ENCODE measurements at regions not wholly inside any gene's neighbourhood (a gene's known extent, or its start where the extent isn't known, plus 50 kb on each side); places are given as distances from the start of the nearest gene placed in this dataset.
"Not testable (repeated sequence)": the region's sequence is repeated elsewhere in the genome, so short reads cannot be mapped to it uniquely, and the experiment has no call there.

- in situ Hi-C loops (cut with MboI; ENCODE audit: low sequenced_read_pairs): no loop called here
These were observed 690.9 kb downstream of the TDRD15 start for GRCh38 chr2:21814588-21815149.

- in situ Hi-C loops (cut with MboI; ENCODE audit: low sequenced_read_pairs): no loop called here
These were observed 694.5 kb downstream of the TDRD15 start for GRCh38 chr2:21818212-21818795.

- in situ Hi-C loops (cut with MboI; ENCODE audit: low sequenced_read_pairs): no loop called here
These were observed 695.7 kb downstream of the TDRD15 start for GRCh38 chr2:21819454-21819853.

- in situ Hi-C loops (cut with MboI; ENCODE audit: low sequenced_read_pairs): no loop called here
These were observed 696.5 kb downstream of the TDRD15 start for GRCh38 chr2:21820271-21820670.

GRCh38 chr2:21821672-21822227, 698.0 kb downstream of the TDRD15 start:
- in situ Hi-C loops (cut with MboI; ENCODE audit: low sequenced_read_pairs): no loop called here

GRCh38 chr2:21822505-21822904, 698.7 kb downstream of the TDRD15 start:
- in situ Hi-C loops (cut with MboI; ENCODE audit: low sequenced_read_pairs): no loop called here

- in situ Hi-C loops (cut with MboI; ENCODE audit: low sequenced_read_pairs): no loop called here
These were observed 710.0 kb downstream of the TDRD15 start for GRCh38 chr2:21833767-21834166.

- in situ Hi-C loops (cut with MboI; ENCODE audit: low sequenced_read_pairs): no loop called here
These were observed 712.5 kb downstream of the TDRD15 start for GRCh38 chr2:21836261-21836660.

GRCh38 chr2:21836719-21837118, 713.0 kb downstream of the TDRD15 start:
- in situ Hi-C loops (cut with MboI; ENCODE audit: low sequenced_read_pairs): no loop called here

- in situ Hi-C loops (cut with MboI; ENCODE audit: low sequenced_read_pairs): no loop called here
These were observed 713.6 kb downstream of the TDRD15 start for GRCh38 chr2:21837168-21837960.

GRCh38 chr2:21841341-21841740, 717.6 kb downstream of the TDRD15 start:
- in situ Hi-C loops (cut with MboI; ENCODE audit: low sequenced_read_pairs): no loop called here

GRCh38 chr2:21850367-21850766, 726.6 kb downstream of the TDRD15 start:
- in situ Hi-C loops (cut with MboI; ENCODE audit: low sequenced_read_pairs): not testable (repeated sequence)

GRCh38 chr2:21854938-21855337, 731.2 kb downstream of the TDRD15 start:
- in situ Hi-C loops (cut with MboI; ENCODE audit: low sequenced_read_pairs): no loop called here

GRCh38 chr2:21856708-21857107, 732.9 kb downstream of the TDRD15 start:
- in situ Hi-C loops (cut with MboI; ENCODE audit: low sequenced_read_pairs): no loop called here

- in situ Hi-C loops (cut with MboI; ENCODE audit: low sequenced_read_pairs): no loop called here
These were observed 737.1 kb downstream of the TDRD15 start for GRCh38 chr2:21860907-21861306.

GRCh38 chr2:21866316-21866715, 742.5 kb downstream of the TDRD15 start:
- in situ Hi-C loops (cut with MboI; ENCODE audit: low sequenced_read_pairs): no loop called here

- in situ Hi-C loops (cut with MboI; ENCODE audit: low sequenced_read_pairs): no loop called here
These were observed 764.1 kb downstream of the TDRD15 start for GRCh38 chr2:21887881-21888280.

- in situ Hi-C loops (cut with MboI; ENCODE audit: low sequenced_read_pairs): no loop called here
These were observed 766.3 kb downstream of the TDRD15 start for GRCh38 chr2:21890041-21890440.

- in situ Hi-C loops (cut with MboI; ENCODE audit: low sequenced_read_pairs): no loop called here
These were observed 766.9 kb downstream of the TDRD15 start for GRCh38 chr2:21890716-21891115.

- in situ Hi-C loops (cut with MboI; ENCODE audit: low sequenced_read_pairs): no loop called here
These were observed 767.4 kb downstream of the TDRD15 start for GRCh38 chr2:21891191-21891590.

- in situ Hi-C loops (cut with MboI; ENCODE audit: low sequenced_read_pairs): no loop called here
These were observed 768.4 kb downstream of the TDRD15 start for GRCh38 chr2:21892140-21892539.

GRCh38 chr2:21895200-21895599, 771.4 kb downstream of the TDRD15 start:
- in situ Hi-C loops (cut with MboI; ENCODE audit: low sequenced_read_pairs): no loop called here

All from HL-60/S4 treated with phorbol 12-myristate 13-acetate at 8.2 ng/mL for 4 days and 3 days (cell line).